Erythroblast (primary cell): ENCODE measurements at regions not wholly inside any gene's neighbourhood (a gene's known extent, or its start where the extent isn't known, plus 50 kb on each side); places are given as distances from the start of the nearest gene placed in this dataset.

Source experiments
- DNase-seq, 2 experiments: peaks; one replicate each; lab custom pipeline; 2025; lab: John Stamatoyannopoulos, UW
- GATA1 ChIP-seq: IDR thresholded peaks from 2 replicates; pipeline ENCODE4 v1.6.1; 2011; ENCODE audit warnings: low read depth, mild to moderate bottlenecking, control low read depth, low read length, moderate library complexity
- POLR2A ChIP-seq: IDR thresholded peaks from 2 replicates; pipeline ENCODE4 v1.6.1; 2011; ENCODE audit warnings: mild to moderate bottlenecking, low read length

DNA sequence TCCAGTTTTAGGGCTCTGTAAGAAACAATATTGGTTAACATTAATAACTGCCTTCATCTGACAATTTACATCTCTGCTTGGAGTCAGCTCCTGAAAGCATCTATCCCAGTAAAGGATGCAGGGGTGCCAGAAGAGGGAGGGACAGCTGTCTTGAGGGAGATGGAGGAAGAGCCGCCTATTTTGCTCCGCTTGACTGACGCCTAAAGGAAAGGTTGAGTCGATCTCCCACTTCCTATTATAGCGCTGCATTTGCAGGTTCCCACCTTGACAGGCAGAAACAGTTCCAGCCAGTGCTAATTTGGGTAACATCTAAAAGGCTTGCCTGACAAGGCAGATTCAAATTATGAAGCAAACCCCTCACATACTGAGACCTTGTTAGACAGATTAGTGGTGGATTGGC, 374.6 kb downstream of the SPATA31D1 start:
- DNase-seq: no peak
- TF ChIP-seq GATA1: no peak
- no peak for TF ChIP-seq POLR2A

DNA sequence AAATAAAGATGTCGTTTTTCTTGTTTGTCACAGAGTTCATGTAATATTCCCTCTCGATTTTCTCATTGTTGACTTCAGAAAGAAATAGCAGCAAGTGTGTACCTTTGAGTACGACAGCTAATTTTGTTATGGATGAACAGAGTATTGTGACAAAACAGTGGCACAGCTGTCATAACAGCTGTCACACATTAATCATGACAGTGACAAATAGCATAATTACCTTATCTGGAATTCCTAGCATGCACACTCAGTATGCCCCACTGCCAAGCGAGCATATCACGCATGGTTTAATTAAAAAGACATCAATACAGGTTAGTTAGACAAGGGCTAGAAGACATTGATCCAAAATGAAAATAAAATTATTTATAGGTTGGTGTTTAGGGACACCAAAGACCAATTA, 375.1 kb downstream of the SPATA31D1 start:
- no peak for TF ChIP-seq POLR2A
- TF ChIP-seq GATA1: no peak

DNA sequence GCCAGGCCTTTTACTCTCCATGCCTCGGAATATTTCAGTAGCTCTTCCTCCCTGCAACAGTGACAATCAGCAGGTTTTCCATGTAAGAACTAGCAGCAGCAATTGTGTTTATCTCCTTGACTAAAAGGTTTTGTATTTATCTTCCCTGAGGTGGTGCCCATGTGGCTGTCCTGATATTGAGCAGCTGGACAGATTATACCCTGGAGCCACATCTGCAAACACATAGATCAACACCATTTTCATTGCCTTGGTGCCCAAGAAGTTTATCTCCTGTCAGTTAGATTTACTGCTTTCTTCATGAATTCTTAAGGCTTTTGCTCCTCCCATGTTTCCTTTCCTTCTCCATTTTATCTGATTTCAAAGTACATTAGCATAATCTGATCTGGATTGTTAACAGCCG, 378.4 kb downstream of the SPATA31D1 start:
- DNase-seq: no peak
- no peak for TF ChIP-seq GATA1
- TF ChIP-seq POLR2A: no peak

More for the DNA sequence above, 375.1 kb downstream of the SPATA31D1 start:
- DNase-seq: no peak

DNA sequence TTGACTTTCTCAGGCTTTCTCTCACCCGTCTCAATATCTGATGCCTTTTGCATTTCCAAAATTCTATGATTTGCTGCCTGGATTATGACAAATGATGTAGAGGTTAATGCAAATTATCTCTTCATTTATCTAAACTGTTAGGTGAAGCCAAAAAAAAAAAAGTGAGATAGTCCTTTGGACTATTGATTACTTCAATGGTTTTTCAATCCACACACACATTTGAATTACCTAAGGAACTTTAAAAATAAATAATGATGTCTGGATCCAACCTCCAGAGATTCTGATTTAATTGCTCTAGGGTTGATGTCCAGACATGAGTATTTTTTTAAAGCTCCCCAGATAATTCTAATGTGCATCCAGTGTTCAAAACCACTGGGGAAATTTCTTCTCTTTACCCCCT, 379.4 kb downstream of the SPATA31D1 start:
- no peak for TF ChIP-seq POLR2A
- no peak for TF ChIP-seq GATA1
- no peak for DNase-seq

DNA sequence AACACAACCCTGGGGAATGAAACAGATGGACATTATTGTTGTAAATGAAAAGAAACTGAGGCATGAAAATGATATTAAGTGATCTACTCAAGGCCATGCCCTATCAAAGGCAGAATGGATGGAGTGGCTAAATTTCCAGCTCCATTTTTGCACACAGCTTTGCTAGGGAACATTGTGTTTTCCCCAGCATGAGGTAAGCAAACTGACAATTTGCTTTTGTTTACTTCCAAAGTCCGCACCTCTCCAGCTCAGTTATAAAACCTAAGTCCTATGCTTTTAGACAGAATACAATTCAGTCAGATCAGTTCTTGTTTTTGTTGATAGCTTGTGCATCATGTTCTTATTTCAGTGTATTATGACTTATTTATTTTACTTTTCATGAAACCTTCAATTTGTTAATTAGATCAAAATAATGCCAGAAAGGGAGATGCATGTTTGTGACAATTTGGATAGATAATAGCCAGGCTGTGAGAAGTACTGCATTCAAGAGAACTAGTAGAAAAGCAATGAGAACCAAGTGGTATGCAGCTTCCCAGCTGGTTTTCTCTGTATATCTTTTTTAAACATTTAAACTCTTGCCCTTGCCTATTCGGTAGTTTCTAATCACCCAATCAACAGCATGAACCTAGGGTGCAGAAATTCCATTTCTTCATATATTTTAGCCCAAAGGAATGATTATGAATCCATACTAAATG, 380.8 kb downstream of the SPATA31D1 start:
- TF ChIP-seq POLR2A: no peak
- no peak for TF ChIP-seq GATA1
- DNase-seq: no peak

DNA sequence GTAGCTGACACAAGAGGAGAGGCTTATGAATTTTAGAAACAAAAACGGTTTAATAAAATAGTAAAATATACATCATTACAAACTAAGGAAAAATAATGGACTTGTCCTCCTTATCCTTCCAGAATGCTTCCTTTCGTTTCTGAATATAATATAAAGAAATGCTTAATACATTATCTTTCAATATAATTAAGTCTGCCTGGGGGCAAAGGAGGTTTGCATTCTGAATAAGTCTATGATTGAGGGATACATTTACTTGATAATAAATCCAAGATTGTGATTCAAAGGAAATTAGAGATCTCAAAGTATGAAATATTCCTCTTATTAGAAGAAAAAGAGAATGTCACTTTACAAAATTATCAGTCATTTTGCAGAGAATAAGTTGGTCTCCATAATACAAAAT, 386.5 kb downstream of the SPATA31D1 start:
- TF ChIP-seq POLR2A (no peak), GATA1 (no peak)
- no peak for DNase-seq

DNA sequence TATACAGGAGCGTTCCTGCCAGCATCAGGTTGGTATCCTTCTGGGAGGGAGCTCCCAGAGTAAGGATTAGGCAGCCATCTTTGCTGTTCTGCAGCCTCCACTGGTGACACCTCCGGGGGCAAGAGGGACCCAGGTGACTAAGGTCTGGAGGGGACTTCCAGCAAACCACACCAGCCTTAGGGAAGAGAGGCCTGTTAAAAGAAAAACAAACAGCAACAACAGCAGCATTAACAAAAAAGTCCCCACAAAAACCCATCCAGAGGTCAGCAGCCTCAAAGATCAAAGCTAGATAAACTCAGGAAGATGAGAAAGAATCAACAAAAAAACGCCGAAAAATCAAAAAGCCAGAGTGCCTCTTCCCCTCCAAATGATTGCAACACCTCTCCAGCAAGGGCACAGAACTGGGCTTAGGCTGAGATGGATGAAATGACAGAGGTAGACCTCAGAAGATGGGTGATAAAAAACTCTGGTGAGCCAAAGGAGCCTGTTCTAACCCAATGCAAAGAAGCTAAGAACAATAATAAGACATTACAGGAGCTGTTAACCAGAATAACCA, 388.2 kb downstream of the SPATA31D1 start:
- DNase-seq: no peak
- TF ChIP-seq GATA1 (no peak), POLR2A (no peak)

DNA sequence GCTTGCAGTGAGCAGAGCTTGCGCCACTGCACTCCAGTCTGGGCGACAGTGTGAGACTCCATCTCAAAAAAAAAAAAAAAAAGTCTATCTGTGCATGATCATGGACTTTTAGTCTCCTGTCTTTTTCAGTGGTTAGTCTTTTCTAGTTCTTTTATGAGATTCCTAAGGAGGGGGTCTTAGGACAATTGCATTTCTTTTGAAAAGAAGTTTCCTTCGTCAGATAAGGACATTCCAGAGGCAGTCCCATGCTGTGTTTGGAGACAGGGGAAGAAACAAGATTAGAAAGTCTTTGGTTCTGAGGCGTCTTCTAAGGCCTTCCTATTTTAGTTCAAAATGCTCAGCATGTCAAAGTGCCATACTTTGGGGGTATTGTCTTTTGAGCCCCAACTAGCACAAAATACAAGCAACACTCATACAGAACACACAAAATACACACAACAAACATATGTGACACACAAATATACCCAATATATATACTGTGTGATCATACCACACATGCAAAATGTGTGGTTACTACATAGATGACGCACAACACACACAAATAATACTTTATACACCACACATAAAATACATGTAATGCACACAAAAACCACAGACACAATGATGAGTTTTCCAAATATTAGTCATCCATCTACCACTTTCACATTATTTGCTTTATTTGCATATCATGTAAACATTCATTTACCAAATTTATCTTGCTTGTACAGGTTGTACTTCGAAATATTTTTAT, 394.5 kb downstream of the SPATA31D1 start:
- TF ChIP-seq POLR2A (no peak), GATA1 (no peak)
- no peak for DNase-seq

DNA sequence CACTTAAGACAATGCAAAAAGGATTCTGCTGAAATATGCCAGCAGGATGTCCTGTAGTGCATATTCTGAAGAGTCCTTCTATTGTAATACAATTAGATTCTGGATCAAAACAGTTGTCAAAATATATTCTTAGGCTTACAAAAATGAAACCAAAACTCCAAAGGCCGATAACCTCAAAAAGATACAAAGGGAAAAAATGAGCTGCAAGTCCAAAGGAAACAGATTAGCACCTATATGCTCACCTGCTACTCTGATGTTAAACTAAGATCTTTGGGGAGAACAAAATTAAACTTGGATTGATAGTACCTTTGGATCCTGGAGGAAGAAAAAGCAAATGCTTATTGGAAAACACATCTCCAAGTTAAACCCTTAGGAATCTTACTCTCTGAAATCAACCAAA, 397.1 kb downstream of the SPATA31D1 start:
- TF ChIP-seq GATA1 (no peak), POLR2A (no peak)
- no peak for DNase-seq

DNA sequence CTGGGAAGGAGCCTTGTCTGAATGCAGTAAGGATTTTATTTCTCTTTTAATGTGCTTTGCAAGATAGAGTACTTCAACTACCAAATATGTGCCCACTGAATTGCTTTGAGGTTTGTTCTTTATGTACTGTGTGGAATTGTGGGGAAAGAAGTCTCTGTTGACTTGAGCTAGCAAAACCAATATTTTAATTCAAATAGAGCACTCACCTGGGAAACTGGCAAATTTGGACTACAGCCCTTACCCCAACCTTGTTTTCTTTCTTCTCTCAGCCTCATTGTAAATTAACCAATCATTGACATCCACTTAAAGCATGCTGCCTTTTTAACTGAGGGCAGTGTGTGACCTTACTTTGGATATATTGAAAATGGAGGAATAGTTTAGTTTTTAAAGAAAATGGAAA, 409.0 kb downstream of the SPATA31D1 start:
- no peak for DNase-seq
- no peak for TF ChIP-seq GATA1
- TF ChIP-seq POLR2A: no peak

DNA sequence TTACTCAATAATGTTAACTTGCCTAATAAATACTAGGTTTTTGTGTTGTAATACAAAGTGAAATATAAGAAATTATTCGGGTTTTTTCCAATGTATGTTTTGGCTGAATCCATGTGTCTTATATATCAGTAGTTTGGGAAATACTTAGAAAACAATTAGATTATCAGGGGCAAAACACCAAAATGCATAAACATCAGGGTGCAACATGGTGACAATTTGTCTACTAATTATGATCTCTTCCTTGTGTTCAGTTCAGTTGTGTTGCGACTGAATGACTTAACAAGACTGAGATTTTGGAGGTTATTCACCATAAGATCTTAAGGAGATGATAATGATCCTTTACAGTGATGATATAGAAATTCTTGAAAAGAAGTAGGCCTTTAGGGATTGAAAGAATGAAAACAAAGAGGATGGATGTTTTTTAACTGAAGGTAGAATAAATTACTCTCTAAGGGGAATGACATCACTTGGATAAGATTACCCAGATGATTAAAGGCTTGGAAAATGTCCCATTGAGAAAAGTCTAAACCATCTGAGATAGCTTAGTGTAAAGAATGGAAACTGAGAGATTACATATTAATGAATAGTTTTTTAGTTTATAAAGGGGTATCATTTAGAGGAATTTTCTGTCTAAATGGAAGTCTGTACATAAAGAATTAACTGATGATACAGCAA, 415.8 kb downstream of the SPATA31D1 start:
- no peak for TF ChIP-seq GATA1
- no peak for TF ChIP-seq POLR2A
- no peak for DNase-seq

DNA sequence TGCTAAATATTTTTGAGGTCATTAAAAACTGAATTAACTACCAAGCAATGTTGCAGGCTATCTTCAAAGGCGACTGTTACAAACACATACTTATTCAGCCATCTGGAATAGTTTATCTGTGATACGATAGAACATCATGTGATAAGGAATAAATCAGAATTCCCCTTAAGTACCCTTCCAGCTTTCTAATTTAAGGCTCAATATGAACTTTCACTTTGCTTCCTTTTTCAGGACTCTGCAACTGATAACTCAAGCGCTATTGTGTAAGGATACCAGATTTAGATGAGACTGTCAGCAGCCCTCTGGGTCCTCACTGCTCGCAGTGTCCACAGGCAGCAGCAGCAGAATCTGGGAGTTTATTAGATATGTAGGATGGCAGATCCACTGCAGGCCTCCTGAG, 416.3 kb downstream of the SPATA31D1 start:
- no peak for DNase-seq
- TF ChIP-seq POLR2A (no peak), GATA1 (no peak)

DNA sequence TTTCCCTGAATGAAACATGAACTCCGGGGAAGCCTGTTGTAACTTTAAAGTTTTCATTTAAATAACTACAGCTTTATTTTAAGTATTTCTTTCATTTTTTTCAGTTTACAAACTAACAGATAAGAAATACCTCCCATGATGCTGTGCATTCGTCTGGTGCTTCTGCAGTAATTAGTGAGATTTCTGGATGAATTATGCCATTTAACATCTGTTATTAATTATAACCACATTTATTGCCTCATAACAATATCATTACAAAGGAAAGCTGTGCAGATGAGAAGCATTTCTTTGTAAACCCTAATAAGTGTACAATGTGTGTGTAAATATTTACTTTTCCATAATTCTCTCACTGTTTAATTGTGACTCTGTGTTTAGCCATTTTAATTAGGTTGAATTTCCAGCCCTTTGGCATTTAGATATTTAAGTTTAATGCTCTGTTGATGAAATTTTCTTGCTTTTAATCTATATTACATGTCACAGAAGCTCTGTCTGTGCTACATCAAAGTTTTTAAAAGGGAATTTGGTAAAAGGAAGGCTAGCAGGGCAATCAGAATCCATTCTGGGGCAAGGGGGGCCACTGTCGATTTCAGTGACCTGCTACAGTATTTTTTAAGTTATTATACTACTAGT, 418.0 kb downstream of the SPATA31D1 start:
- TF ChIP-seq GATA1: no peak
- no peak for TF ChIP-seq POLR2A
- DNase-seq: no peak

DNA sequence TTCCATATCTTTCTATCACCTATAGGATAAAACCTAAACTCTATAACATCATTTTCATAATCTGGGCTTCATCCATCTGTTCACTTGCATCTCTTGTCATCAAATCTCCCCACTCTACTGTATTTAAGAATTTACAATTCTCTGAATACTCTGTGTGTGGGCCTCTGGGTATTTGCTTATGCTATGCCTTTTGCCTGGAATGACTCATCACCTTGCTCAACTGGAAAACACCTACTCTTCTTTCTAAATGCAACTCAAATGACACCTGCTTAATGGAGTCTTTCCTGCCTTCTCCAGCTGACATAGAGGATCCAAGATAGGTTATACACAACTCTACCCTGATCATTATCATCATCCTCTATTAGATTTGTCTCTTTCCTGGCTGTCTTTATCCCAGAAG, 421.7 kb downstream of the SPATA31D1 start:
- no peak for TF ChIP-seq GATA1
- no peak for DNase-seq
